D721Med (cell line): ENCODE measurements at regions not wholly inside any gene's neighbourhood (a gene's known extent, or its start where the extent isn't known, plus 50 kb on each side); places are given as distances from the start of the nearest gene placed in this dataset.

Experiments used
- DNase-seq: peaks from one replicate; pipeline ENCODE4 v3.0.0; 2011; ENCODE audit warnings: low spot score; ENCODE audit not compliant: insufficient read length
- FAIRE-seq: peaks from 2 replicates; lab custom pipeline; 2011; peaks lifted over from hg19 to GRCh38; lab: Jason Lieb, UNC
- TF ChIP-seq, protein P1 (sequence below): IDR thresholded peaks from 2 replicates; pipeline ENCODE4 v1.5.1; 2012; ENCODE audit warnings: mild to moderate bottlenecking, control low read depth; ENCODE audit not compliant: insufficient read depth; ENCODE audit errors: missing control alignments

DNA sequence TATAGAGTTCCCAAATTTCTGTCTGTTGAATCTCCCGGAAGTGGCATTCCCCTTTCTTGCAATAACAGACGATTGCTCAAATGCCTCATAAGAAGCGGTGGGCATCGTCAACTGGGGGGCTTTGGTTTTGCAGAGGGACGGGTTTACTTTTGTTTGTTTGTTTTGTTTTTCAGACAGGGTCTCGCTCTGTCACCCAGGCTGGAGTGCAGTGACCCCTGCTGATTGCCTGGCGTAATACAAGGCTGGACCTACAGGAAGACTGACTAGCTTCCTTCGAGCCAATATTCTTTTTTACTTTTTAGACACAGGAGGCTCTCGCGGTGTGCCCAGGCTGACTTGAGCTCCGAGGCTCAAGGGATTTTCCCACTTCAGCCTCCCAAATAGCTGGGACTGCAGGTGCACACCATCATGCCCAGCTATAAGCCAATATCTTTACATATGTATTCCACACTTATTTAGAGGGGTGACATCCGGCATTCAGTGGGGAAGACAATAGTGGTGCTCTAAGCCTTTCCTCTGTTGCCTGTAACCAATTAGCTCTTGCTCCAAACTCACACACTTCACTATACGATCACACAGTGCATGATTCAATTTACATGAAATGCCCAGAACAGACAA, 58.1 kb downstream of the FHIP2A start:
- TF ChIP-seq, protein P1, sequence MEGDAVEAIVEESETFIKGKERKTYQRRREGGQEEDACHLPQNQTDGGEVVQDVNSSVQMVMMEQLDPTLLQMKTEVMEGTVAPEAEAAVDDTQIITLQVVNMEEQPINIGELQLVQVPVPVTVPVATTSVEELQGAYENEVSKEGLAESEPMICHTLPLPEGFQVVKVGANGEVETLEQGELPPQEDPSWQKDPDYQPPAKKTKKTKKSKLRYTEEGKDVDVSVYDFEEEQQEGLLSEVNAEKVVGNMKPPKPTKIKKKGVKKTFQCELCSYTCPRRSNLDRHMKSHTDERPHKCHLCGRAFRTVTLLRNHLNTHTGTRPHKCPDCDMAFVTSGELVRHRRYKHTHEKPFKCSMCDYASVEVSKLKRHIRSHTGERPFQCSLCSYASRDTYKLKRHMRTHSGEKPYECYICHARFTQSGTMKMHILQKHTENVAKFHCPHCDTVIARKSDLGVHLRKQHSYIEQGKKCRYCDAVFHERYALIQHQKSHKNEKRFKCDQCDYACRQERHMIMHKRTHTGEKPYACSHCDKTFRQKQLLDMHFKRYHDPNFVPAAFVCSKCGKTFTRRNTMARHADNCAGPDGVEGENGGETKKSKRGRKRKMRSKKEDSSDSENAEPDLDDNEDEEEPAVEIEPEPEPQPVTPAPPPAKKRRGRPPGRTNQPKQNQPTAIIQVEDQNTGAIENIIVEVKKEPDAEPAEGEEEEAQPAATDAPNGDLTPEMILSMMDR = peak; percentile 44
- DNase-seq (no peak), FAIRE-seq (no peak)

DNA sequence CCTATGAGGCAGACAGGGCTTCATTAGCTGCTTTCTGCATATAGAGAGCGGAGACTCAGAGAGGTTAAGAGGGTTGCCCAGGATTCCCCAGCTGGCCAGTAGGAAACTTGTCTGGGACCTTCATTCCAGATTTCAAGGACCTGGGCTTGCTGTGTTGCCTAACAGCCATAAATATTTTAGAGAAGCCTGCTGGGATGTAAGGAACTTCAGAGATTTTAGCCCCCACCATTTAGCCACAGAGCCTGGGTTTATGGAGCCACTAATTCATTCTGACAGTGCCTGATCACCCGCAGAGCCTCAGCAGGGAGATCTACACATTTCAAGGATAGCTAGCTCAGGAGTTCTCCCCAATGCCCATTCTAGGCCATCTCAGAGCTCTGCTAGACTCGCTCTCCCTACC, 56.6 kb upstream of the TRUB1 start:
- no peak for FAIRE-seq
- DNase-seq = no peak
- TF ChIP-seq, protein P1 = no peak

DNA sequence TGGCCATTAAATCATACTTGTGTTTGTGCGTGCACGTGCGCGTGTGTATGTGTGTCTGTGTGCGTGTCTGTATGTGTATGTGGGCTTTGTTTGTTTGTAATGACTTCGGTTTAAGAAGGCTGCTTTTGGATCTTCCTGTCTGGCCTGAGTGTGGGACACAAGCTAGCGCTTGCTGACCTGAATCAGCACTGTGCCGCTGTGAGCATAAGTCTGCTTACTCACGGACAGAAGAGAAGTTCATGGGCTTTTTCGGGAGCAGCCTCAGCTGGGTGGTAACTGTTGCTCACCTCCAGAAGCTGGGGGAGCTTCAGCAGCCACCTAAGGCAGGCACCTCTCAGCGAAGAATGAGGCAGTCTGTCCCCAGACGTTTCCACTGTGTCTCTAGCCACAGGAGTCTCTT, 56.1 kb upstream of the TRUB1 start:
- DNase-seq (no peak), FAIRE-seq (no peak)
- TF ChIP-seq, protein P1 = no peak

DNA sequence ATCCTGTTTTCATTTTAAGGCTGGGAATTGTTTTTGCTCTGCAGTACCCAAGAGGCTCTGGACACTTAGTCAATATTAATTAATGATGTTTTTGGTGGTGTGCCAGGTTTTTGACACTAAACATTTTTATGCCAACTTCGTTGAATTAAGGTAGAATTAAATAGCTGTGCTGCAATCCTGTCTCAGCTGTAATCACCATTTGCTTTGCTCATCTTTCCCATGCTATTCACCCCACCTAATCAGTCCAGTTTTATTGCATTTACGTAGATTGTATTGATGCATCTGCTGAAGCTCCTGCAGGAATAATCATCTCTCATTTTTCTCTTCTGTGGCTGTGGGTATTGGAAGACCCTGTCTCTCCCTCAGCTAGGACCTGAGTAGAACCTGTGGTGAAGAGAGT, 52.6 kb upstream of the TRUB1 start:
- FAIRE-seq (no peak), DNase-seq (no peak)
- TF ChIP-seq, protein P1 = no peak
